Ascending aorta (tissue), 2 donors: ENCODE measurements at regions not wholly inside any gene's neighbourhood (a gene's known extent, or its start where the extent isn't known, plus 50 kb on each side); places are given as distances from the start of the nearest gene placed in this dataset.
A peak's percentile ranks its signal among the peaks of the same experiment; 100 is the strongest.
"Not testable (repeated sequence)": the region's sequence is repeated elsewhere in the genome, so short reads cannot be mapped to it uniquely, and the experiment has no call there.

ENCODE experiments used
- DNase-seq, 2 donors: peaks; one replicate each; pipeline ENCODE4 v3.0.0-alpha.2; 2019; ENCODE audit warnings: low spot score in 2 of 2
- H3K27ac ChIP-seq, 2 donors: fragments of 200-600 bp; sonication (generic); one replicate each; pipeline ENCODE4 v1.5.1; 2016 to 2017; ENCODE audit warnings: mild to moderate bottlenecking in 1 of 2
- H3K27me3 ChIP-seq: fragments of 200-600 bp; sonication (generic); one replicate; pipeline ENCODE4 v1.5.1; 2017
- H3K36me3 ChIP-seq, 2 donors: fragments of 200-600 bp; sonication (generic); one replicate each; pipeline ENCODE4 v1.5.1; 2016
- H3K4me1 ChIP-seq, 2 donors: fragments of 200-600 bp; sonication (generic); one replicate each; pipeline ENCODE4 v1.5.1; 2016 to 2017; ENCODE audit warnings: mild to moderate bottlenecking in 1 of 2
- H3K4me3 ChIP-seq, 2 donors: fragments of 200-600 bp; sonication (generic); one replicate each; pipeline ENCODE4 v1.5.1; 2016 to 2017; ENCODE audit warnings: mild to moderate bottlenecking in 1 of 2
- H3K9me3 ChIP-seq, 2 donors: fragments of 200-600 bp; sonication (generic); one replicate each; pipeline ENCODE4 v1.5.1; 2016
- intact Hi-C: fragments of 100-400 bp; cut with DNase I; formaldehyde crosslinking; loops from one replicate; pipeline ENCODE4 v1.15.1; 2023
- TF ChIP-seq, protein P1 (sequence below), 3 experiments: fragments of 200-600 bp in 2 of 3; fragments of 450-650 bp in 1 of 3; sonication (generic) in 2 of 3; IDR thresholded peaks; one replicate each; pipeline ENCODE4 v1.5.1; 2016 to 2019; ENCODE audit warnings: antibody characterized with exemption in 3 of 3, mild to moderate bottlenecking in 1 of 3, moderate library complexity in 1 of 3

DNA sequence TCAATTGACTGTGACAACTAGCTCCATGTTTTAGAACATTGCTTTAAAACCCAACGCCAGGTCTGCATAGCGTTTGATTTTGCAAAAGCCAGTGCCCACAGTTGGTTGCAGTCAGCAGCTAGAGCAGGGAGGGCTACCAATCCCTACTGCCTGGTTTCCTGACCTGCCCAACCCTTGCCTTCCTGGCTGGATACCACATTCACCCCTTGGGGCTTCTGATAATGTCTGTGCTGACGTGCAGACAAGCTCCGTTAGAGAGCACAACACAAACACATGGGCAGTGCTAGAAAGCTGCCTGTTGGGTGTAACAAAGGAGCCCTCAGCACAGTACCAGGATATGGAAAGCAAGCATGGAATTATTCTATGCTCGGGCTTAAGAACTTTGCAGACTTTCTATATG lies 71.4 kb upstream of the THSD7B start:
- no peaks in the 10 kb centered on the region for H3K36me3 ChIP-seq
- no peaks in the 10 kb centered on the region for H3K9me3 ChIP-seq
- DNase-seq: no peak
- no peaks in the 10 kb centered on the region for H3K27me3 ChIP-seq
- H3K4me1 ChIP-seq: no peaks in the 10 kb centered on the region
- TF ChIP-seq, protein P1, sequence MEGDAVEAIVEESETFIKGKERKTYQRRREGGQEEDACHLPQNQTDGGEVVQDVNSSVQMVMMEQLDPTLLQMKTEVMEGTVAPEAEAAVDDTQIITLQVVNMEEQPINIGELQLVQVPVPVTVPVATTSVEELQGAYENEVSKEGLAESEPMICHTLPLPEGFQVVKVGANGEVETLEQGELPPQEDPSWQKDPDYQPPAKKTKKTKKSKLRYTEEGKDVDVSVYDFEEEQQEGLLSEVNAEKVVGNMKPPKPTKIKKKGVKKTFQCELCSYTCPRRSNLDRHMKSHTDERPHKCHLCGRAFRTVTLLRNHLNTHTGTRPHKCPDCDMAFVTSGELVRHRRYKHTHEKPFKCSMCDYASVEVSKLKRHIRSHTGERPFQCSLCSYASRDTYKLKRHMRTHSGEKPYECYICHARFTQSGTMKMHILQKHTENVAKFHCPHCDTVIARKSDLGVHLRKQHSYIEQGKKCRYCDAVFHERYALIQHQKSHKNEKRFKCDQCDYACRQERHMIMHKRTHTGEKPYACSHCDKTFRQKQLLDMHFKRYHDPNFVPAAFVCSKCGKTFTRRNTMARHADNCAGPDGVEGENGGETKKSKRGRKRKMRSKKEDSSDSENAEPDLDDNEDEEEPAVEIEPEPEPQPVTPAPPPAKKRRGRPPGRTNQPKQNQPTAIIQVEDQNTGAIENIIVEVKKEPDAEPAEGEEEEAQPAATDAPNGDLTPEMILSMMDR (IDR thresholded peaks at IDR 0.05): no peak
- H3K4me3 ChIP-seq: no peak overlapping the region
- H3K27ac ChIP-seq: no peak overlapping the region
- intact Hi-C loops: no loop called here

DNA sequence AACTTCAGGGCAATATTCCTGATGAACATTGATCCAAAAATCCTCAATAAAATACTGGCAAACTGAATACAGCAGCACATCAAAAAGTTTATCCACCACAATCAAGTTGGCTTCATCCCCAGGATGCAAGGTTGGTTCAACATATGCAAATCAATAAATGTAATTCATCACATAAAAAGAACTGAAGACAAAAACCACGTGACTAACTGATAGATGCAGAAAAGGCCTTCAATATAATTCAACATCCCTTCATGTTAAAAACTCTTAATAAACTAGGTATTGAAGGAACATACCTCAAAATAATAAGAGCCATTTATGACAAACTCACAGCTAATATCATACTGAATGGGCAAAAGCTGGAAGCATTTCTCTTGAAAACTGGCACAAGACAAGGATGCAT lies 85.3 kb upstream of the THSD7B start:
- H3K27me3 ChIP-seq, H3K36me3 ChIP-seq, H3K27ac ChIP-seq, H3K4me3 ChIP-seq, DNase-seq, intact Hi-C loops, H3K4me1 ChIP-seq: not testable (repeated sequence)
- H3K9me3 ChIP-seq: peaks cover 0 to 22% of the 10 kb centered on the region in 2 donors

DNA sequence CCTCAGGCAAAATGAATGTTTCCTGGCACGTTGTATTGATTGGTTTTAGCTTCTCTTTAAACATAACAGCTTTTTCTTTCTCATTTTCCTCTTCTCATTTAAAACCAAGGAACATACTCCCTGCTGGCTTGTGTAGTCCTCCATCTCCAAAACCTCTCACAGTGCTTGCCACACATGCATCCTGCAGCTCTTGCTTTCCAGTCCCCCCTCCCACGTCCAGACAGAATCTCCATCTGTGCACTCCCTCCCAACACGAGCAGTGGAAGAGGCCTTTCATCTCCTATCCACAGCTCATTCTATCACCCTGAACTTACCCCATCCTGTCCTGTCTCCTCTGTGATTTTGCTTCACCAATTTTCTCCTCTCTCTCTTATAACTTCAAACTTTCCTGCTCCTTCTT lies 99.6 kb upstream of the THSD7B start:
- Histone ChIP-seq H3K4me3 (no peak overlapping the region), H3K9me3 (no peaks in the 10 kb centered on the region), H3K27me3 (no peaks in the 10 kb centered on the region), H3K27ac (no peak overlapping the region), H3K36me3 (no peaks in the 10 kb centered on the region), H3K4me1 (no peaks in the 10 kb centered on the region)
- intact Hi-C loops: loop anchor here (5.0 kb wide), 1 partner anchor 243 kb away; no protein-coding TSS in a partner anchor
- no peak for DNase-seq
- TF ChIP-seq, protein P1 (IDR thresholded peaks at IDR 0.05): no peak

DNA sequence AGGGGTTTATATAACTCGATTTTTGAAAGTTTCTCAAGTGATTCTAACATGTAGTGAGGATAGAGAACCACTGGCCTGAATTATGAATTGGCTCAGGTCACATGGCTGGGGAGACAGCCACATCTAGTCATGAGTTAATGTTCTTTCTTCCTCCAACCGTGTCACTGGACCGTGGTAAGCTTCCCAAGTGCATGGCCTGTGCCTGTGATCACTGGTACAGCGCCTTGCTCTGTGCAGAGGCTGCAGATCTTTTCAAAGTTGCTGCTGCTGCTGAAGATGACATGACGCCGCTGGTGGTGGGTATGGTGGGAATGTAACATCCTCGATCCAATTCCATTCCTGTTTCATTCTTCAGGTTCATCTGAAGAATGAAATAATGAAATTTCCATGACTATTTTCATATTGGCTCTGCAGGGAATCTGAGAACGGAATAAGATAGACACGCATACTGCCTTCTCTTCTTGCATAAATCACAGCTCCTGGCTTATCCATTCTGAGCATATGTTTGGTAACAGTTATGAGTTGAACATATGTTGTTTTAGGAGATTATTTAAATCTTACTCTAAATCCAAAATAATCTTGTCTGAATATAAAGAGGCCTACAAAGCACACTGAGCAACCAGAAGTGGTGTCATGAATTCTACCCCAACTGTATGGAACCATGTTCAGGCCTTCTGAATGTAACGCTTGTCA lies 100.5 kb upstream of the THSD7B start:
- intact Hi-C loops: loop anchor here (5.0 kb wide), 1 partner anchor 243 kb away; no protein-coding TSS in a partner anchor
- Histone ChIP-seq H3K27ac (no peak overlapping the region), H3K36me3 (no peaks in the 10 kb centered on the region), H3K9me3 (no peaks in the 10 kb centered on the region), H3K4me1 (no peaks in the 10 kb centered on the region), H3K4me3 (no peak overlapping the region), H3K27me3 (no peaks in the 10 kb centered on the region)
- no peak for DNase-seq
- TF ChIP-seq, protein P1 (IDR thresholded peaks at IDR 0.05): no peak

DNA sequence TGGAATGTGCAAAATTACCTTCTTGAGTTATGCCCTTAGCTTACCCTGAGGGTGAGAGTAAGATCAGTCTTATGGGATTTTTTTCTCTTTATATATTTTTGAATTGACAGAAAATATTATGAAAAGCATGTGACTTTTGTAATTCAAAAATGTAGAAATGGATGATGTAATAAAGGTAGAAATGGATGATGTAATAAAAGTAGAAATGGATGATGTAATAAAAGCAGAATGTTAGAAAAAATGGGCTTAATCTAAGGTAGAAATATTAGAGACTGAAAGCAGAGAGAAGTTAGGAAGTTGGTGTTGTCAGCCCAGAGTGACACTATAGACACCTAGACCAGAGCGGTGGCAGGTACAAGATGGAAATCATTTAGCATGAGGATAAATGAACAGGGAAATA lies 107.1 kb upstream of the THSD7B start:
- no peaks in the 10 kb centered on the region for H3K9me3 ChIP-seq
- no peak for DNase-seq
- H3K4me3 ChIP-seq: no peak overlapping the region
- intact Hi-C loops: no loop called here
- H3K4me1 ChIP-seq: peaks cover 7 to 18% of the 10 kb centered on the region in 2 donors
- no peaks in the 10 kb centered on the region for H3K36me3 ChIP-seq
- TF ChIP-seq, protein P1 (IDR thresholded peaks at IDR 0.05): no peak
- H3K27ac ChIP-seq: no peak overlapping the region
- H3K27me3 ChIP-seq: no peaks in the 10 kb centered on the region

DNA sequence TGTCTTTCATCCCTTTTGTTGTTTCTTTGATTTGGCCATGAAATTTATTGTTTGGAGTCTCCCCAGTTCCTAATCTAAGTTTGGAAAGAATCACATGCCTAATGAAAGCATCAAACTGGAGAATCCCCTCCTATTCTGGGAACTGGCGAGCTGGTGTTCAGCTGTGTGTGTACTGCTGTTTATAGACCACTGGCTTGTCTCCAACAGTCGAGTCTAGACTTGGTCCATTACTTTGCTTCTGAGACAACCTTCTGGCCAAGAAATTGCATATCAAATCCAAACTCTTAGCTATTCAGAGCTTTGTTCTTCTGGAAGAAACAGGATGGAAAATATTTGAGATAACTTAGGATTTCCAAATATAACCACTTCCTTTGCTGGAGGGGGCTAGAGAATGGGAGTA lies 111.5 kb upstream of the THSD7B start:
- peak overlapping the region; percentile 82 to 85 for H3K27ac ChIP-seq
- peak in 1 of 2 donors; percentile 87 for DNase-seq
- no peak overlapping the region for H3K4me3 ChIP-seq

More for the DNA sequence above, 111.5 kb upstream of the THSD7B start:
- no peaks in the 10 kb centered on the region for H3K36me3 ChIP-seq
- no peaks in the 10 kb centered on the region for H3K27me3 ChIP-seq
- intact Hi-C loops: loop anchor here (2.0 to 5.0 kb wide), 4 partner anchors 15 to 667 kb away; partner anchors contain the start of gene DARS1
- H3K9me3 ChIP-seq: no peaks in the 10 kb centered on the region
- TF ChIP-seq, protein P1 (IDR thresholded peaks at IDR 0.05): no peak
- peaks cover 7 to 25% of the 10 kb centered on the region in 2 donors for H3K4me1 ChIP-seq
